OCI-LY7 (cell line): ENCODE measurements at regions not wholly inside any gene's neighbourhood (a gene's known extent, or its start where the extent isn't known, plus 50 kb on each side); places are given as distances from the start of the nearest gene placed in this dataset.
"Not testable (repeated sequence)": the region's sequence is repeated elsewhere in the genome, so short reads cannot be mapped to it uniquely, and the experiment has no call there.

Source experiments
- BruUV-seq: library from RNA; stranded (reverse); fragments of 400-500 nt; replicated peaks from 2 replicates; lab custom pipeline; 2021; lab: Mats Ljungman, UMichigan
- CTCF ChIA-PET: fragments of 300-600 bp; sonication (Branson Sonifier 250); formaldehyde crosslinking; loops from one replicate; lab custom pipeline; 2022; ENCODE audit warnings: antibody characterized with exemption; ENCODE audit not compliant: unreplicated experiment; lab: Charles Lee
- POLR2A ChIA-PET: fragments of 300-600 bp; sonication (Branson Sonifier 250); formaldehyde crosslinking; loops from one replicate; lab custom pipeline; 2022; ENCODE audit warnings: antibody characterized with exemption; lab: Charles Lee
- DNase-seq: peaks from one replicate; pipeline ENCODE4 v3.0.0-alpha.2; 2015; ENCODE audit warnings: low spot score
- H2AFZ ChIP-seq: fragments of 200-600 bp; sonication (generic), shearing (Covaris generic); 2 replicates; pipeline ENCODE4 v1.6.1; 2014; ENCODE audit warnings: mild to moderate bottlenecking, antibody characterized with exemption, low read length, moderate library complexity
- H3K27ac ChIP-seq: fragments of 200-600 bp; sonication (generic); 2 replicates; pipeline ENCODE4 v1.5.1; 2014; ENCODE audit warnings: mixed run types, low read depth, mild to moderate bottlenecking, moderate library complexity, low read length, inconsistent platforms; ENCODE audit not compliant: poor library complexity, severe bottlenecking
- H3K36me3 ChIP-seq: fragments of 200-600 bp; sonication (generic); 2 replicates; pipeline ENCODE4 v1.6.1; 2014; ENCODE audit warnings: mild to moderate bottlenecking, antibody characterized with exemption, low read length, moderate library complexity, mixed read lengths; ENCODE audit not compliant: insufficient read depth
- H3K4me1 ChIP-seq: fragments of 200-600 bp; sonication (generic); 2 replicates; pipeline ENCODE4 v1.5.1; 2014; ENCODE audit warnings: mild to moderate bottlenecking, low read length; ENCODE audit not compliant: insufficient read depth, poor library complexity, severe bottlenecking
- H3K4me2 ChIP-seq: fragments of 200-600 bp; sonication (generic); 2 replicates; pipeline ENCODE4 v1.6.1; 2014; ENCODE audit warnings: mild to moderate bottlenecking, low read length
- H3K4me3 ChIP-seq: fragments of 200-600 bp; sonication (generic); 2 replicates; pipeline ENCODE4 v1.5.1; 2014; ENCODE audit warnings: mild to moderate bottlenecking, low read depth, low read length; ENCODE audit not compliant: poor library complexity, severe bottlenecking
- H3K79me2 ChIP-seq: fragments of 200-600 bp; sonication (generic); 2 replicates; pipeline ENCODE4 v1.6.1; 2016; ENCODE audit warnings: low read depth, mild to moderate bottlenecking, low read length, moderate library complexity, mixed read lengths; ENCODE audit not compliant: insufficient read depth
- H3K9me2 ChIP-seq: fragments of 200-600 bp; sonication (generic); 2 replicates; pipeline ENCODE4 v1.6.1; 2016; ENCODE audit warnings: mild to moderate bottlenecking, low read length, mixed read lengths; ENCODE audit not compliant: insufficient read depth
- H3K9me3 ChIP-seq: fragments of 200-600 bp; sonication (generic); 2 replicates; pipeline ENCODE4 v1.6.1; 2014; ENCODE audit warnings: mild to moderate bottlenecking, mixed run types, low read length, mixed read lengths
- H4K20me1 ChIP-seq: fragments of 200-600 bp; sonication (generic); 2 replicates; pipeline ENCODE4 v1.6.1; 2014; ENCODE audit warnings: mild to moderate bottlenecking, antibody characterized with exemption, low read length, moderate library complexity, mixed read lengths; ENCODE audit not compliant: insufficient read depth
- CTCF ChIP-seq: fragments of 200-600 bp; sonication (generic); conservative IDR thresholded peaks from 2 replicates; pipeline ENCODE4 v1.5.1; 2014; ENCODE audit warnings: mild to moderate bottlenecking, antibody characterized with exemption, low read length, moderate library complexity, mixed read lengths
- EZH2phosphoT487 ChIP-seq: fragments of 200-600 bp; sonication (generic); IDR thresholded peaks from 2 replicates; pipeline ENCODE4 v1.6.1; 2018; ENCODE audit warnings: low read depth, borderline replicate concordance, mild to moderate bottlenecking, mixed run types, antibody characterized with exemption, low read length, moderate library complexity, mixed read lengths
- intact Hi-C: fragments of 100-400 bp; cut with micrococcal nuclease; formaldehyde crosslinking; loops from one replicate; pipeline ENCODE4 v1.10.0; 2022; ENCODE audit not compliant: unreplicated experiment

- no peak for DNase-seq
- Histone ChIP-seq H3K9me2 (no peaks in the 10 kb centered on the region), H2AFZ (no peak overlapping the region), H3K4me1 (no peaks in the 10 kb centered on the region), H3K27ac (no peak overlapping the region), H3K79me2 (no peaks in the 10 kb centered on the region), H3K36me3 (no peaks in the 10 kb centered on the region), H3K9me3 (no peaks in the 10 kb centered on the region), H3K4me2 (no peak overlapping the region), H4K20me1 (no peaks in the 10 kb centered on the region), H3K4me3 (no peak overlapping the region)
- intact Hi-C loops = no loop called here
- no TSS peak for BruUV-seq
- CTCF ChIA-PET = no interaction called here
- TF ChIP-seq CTCF = no peak
- no peak for TF ChIP-seq EZH2phosphoT487
- POLR2A ChIA-PET = interaction anchor here (0.5 kb wide), 1 partner anchor 566 kb away, joined by 4 read pairs; no protein-coding TSS in a partner anchor
These were observed 189.8 kb downstream of the YTHDC2 start for GRCh38 chr5:113703266-113703665.

DNA sequence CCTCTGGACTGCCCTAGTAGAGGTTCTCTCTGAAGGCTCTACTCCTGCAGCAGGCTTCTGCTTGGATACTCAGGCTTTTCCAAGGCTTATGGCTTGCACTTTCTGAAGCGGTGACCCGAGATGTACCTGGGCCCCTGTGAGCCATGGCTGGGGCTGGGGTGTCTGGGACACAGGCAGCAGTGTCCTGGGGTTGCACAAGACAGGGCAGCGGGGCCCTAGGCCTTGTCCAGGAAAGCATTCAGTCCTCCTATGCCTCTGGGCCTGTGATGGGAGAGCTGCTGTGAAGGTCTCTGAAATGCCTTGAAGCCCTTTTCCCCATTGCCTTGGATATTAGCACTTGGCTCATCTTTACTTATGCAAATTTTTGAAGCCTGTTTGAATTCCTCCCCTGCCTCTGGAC is 192.2 kb downstream of the YTHDC2 start:
- CTCF ChIA-PET = no interaction called here

GRCh38 chr5:113713051-113713450 is 199.6 kb downstream of the YTHDC2 start:
- intact Hi-C loops = no loop called here
- H3K9me2 ChIP-seq = no peaks in the 10 kb centered on the region
- H3K36me3 ChIP-seq = no peaks in the 10 kb centered on the region
- no peak overlapping the region for H2AFZ ChIP-seq
- no peak overlapping the region for H3K27ac ChIP-seq
- CTCF ChIA-PET = no interaction called here
- no peaks in the 10 kb centered on the region for H3K4me1 ChIP-seq
- no TSS peak for BruUV-seq
- H3K9me3 ChIP-seq = no peaks in the 10 kb centered on the region
- no peaks in the 10 kb centered on the region for H3K79me2 ChIP-seq
- H3K4me3 ChIP-seq = no peak overlapping the region
- POLR2A ChIA-PET = no interaction called here
- no peak overlapping the region for H3K4me2 ChIP-seq
- DNase-seq = no peak
- no peaks in the 10 kb centered on the region for H4K20me1 ChIP-seq
- TF ChIP-seq CTCF (no peak), EZH2phosphoT487 (no peak)

More for the DNA sequence above, 192.2 kb downstream of the YTHDC2 start:
- no peaks in the 10 kb centered on the region for H3K9me3 ChIP-seq
- POLR2A ChIA-PET = no interaction called here
- no peaks in the 10 kb centered on the region for H3K9me2 ChIP-seq
- no peaks in the 10 kb centered on the region for H3K36me3 ChIP-seq
- no peak overlapping the region for H3K27ac ChIP-seq
- H3K4me1 ChIP-seq = no peaks in the 10 kb centered on the region
- H3K4me2 ChIP-seq = no peak overlapping the region
- no TSS peak for BruUV-seq
- no peak for TF ChIP-seq CTCF
- no peaks in the 10 kb centered on the region for H3K79me2 ChIP-seq
- intact Hi-C loops = no loop called here
- no peak for DNase-seq
- no peak overlapping the region for H3K4me3 ChIP-seq
- no peaks in the 10 kb centered on the region for H4K20me1 ChIP-seq
- H2AFZ ChIP-seq = no peak overlapping the region

DNA sequence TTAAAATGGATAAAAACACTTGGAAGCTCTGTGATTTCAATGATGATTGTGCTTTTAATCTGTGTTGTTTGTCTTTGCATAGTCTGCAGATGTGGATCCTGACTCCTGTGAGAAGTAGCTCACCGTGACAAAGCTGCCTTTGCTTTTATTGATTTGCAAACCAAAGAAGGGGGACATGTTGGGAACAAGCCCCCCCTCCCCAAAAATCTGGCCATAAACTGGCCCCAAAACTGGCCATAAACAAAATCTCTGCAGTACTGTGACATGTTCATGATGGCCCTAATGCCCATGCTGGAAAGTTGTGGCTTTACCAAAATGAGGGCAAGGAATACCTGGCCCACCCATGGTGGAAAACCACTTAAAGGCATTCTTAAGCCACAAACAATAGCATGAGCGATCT is 202.4 kb downstream of the YTHDC2 start:
- H3K36me3 ChIP-seq, POLR2A ChIA-PET, H4K20me1 ChIP-seq, H3K79me2 ChIP-seq, BruUV-seq, H3K9me3 ChIP-seq, H3K4me3 ChIP-seq, H3K4me2 ChIP-seq, H3K9me2 ChIP-seq, H2AFZ ChIP-seq, CTCF ChIA-PET, H3K4me1 ChIP-seq, intact Hi-C loops, H3K27ac ChIP-seq, DNase-seq: not testable (repeated sequence)
